Muscle layer of colon (tissue), 2 donors: ENCODE measurements at regions not wholly inside any gene's neighbourhood (a gene's known extent, or its start where the extent isn't known, plus 50 kb on each side); places are given as distances from the start of the nearest gene placed in this dataset.

ENCODE experiments used
- H3K27ac ChIP-seq: one replicate; pipeline ENCODE4 v1.7.0; 2013; ENCODE audit warnings: low read depth, mild to moderate bottlenecking, low read length, moderate library complexity
- H3K27me3 ChIP-seq, 2 donors: one replicate each; pipeline ENCODE4 v1.7.0; 2013; ENCODE audit warnings: low read length in 2 of 2, mild to moderate bottlenecking in 2 of 2; ENCODE audit not compliant: insufficient read depth in 2 of 2, control insufficient read depth in 1 of 2
- H3K36me3 ChIP-seq: one replicate; pipeline ENCODE4 v1.7.0; 2013; ENCODE audit warnings: mild to moderate bottlenecking, low read length; ENCODE audit not compliant: insufficient read depth
- H3K4me1 ChIP-seq: one replicate; pipeline ENCODE4 v1.7.0; 2013; ENCODE audit warnings: mild to moderate bottlenecking, low read length; ENCODE audit not compliant: insufficient read depth
- H3K4me3 ChIP-seq, 2 donors: one replicate each; pipeline ENCODE4 v1.7.0; 2013; ENCODE audit warnings: low read length in 2 of 2, low read depth in 1 of 2, mild to moderate bottlenecking in 1 of 2, moderate library complexity in 1 of 2
- H3K9ac ChIP-seq: one replicate; pipeline ENCODE4 v1.7.0; 2013; ENCODE audit warnings: low read length
- H3K9me3 ChIP-seq: one replicate; pipeline ENCODE4 v1.7.0; 2013; ENCODE audit warnings: mild to moderate bottlenecking, low read length
- donor health status: abdominal sarcoma.
- donor health status: Adenocarcinoma of cecum.

DNA sequence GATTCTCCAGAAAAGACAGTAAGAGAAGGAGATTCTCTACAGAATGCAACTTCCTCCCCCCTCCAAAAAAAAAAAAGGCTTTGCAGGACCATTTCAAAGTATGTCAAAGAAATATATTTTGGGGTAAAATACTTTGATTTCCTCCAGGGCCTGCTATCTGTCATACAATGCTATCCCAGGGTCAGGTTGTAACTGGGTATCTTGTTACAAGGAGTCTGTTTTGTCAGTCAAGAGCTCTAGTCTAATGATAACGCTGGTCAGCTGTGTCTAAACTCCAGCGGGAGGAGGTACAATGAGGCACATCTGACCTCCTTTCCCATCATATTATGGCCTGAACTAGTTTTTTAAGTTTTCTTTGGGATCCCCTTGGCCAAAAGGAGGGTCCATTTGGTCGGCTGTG, 408.4 kb upstream of the CDH5 start:
- H3K4me3 ChIP-seq, result no peak overlapping the region
- no peak overlapping the region for H3K9ac ChIP-seq
- no peaks in the 10 kb centered on the region for H3K4me1 ChIP-seq
- no peaks in the 10 kb centered on the region for H3K36me3 ChIP-seq
- H3K27ac ChIP-seq, result no peak overlapping the region
- no peaks in the 10 kb centered on the region for H3K27me3 ChIP-seq
- no peaks in the 10 kb centered on the region for H3K9me3 ChIP-seq

DNA sequence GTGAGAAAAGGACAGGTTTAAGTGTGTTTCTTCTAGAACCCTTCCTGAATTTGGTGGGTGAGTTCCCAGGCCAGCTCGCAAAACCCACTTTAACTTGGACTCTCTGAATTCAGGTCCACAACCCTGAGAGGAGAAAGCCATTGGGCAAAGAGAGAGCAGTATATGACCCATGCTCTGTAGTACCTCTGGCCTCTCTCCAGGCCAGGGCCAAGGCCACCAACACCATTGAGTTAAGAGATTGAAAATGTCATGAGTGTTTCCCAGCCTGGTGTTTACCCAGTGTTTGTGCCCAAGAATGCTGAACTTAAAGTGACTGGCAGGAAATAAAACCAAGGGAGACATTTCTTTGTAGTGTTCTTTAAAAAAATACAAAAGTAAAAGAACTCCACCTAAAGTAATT, 410.4 kb upstream of the CDH5 start:
- Histone ChIP-seq H3K27ac (no peak overlapping the region), H3K27me3 (no peaks in the 10 kb centered on the region), H3K9ac (no peak overlapping the region), H3K9me3 (no peaks in the 10 kb centered on the region), H3K4me1 (no peaks in the 10 kb centered on the region), H3K36me3 (no peaks in the 10 kb centered on the region), H3K4me3 (no peak overlapping the region)

GRCh38 chr16:65954446-65954845, 412.0 kb upstream of the CDH5 start:
- H3K36me3 ChIP-seq, result no peaks in the 10 kb centered on the region
- no peaks in the 10 kb centered on the region for H3K4me1 ChIP-seq
- no peaks in the 10 kb centered on the region for H3K27me3 ChIP-seq
- H3K9ac ChIP-seq, result no peak overlapping the region
- H3K27ac ChIP-seq, result no peak overlapping the region
- no peak overlapping the region for H3K4me3 ChIP-seq
- H3K9me3 ChIP-seq, result no peaks in the 10 kb centered on the region

DNA sequence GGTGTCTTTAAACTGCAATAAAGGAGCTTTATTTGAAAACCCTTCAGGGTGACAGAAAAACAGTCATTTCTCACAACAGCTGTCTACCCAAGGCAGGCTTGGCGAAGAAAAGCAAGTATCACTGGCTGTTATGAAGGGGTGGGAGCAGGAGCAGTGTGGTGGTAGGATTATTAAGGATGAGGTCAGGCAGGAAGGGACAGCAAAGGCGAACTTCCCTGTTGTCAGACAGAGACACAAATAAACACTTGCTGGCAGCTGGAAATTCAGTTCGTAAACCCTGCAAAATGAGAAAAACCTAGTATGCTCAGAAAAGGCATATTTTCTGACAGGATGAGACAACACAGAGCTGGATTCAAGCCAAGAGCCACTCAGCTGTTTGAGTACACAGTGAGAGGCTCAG, 416.3 kb upstream of the CDH5 start:
- no peaks in the 10 kb centered on the region for H3K27me3 ChIP-seq
- no peak overlapping the region for H3K9ac ChIP-seq
- no peak overlapping the region for H3K27ac ChIP-seq
- H3K9me3 ChIP-seq, result no peaks in the 10 kb centered on the region
- no peaks in the 10 kb centered on the region for H3K36me3 ChIP-seq
- H3K4me1 ChIP-seq, result no peaks in the 10 kb centered on the region
- H3K4me3 ChIP-seq, result no peak overlapping the region

DNA sequence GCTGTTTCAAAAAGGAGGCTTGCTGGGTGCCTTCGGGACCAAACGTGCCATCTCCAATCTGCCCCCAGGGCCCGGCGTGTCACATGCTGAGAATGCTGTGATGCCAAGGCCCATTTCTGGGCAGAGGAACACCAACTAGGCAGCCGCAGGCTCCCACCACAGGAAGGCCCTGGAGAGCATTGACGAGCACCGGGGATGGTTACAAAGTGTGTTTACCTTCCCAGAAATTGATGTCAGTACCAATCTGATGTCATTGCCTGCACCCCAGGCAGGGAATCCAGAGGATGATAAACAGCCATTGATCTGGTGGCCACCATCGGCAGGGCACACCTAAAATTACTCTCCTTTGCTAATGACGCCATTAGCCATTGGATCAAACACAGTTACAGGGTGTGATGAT, 418.1 kb upstream of the CDH5 start:
- H3K27me3 ChIP-seq, result no peaks in the 10 kb centered on the region
- no peak overlapping the region for H3K9ac ChIP-seq
- no peak overlapping the region for H3K4me3 ChIP-seq
- H3K27ac ChIP-seq, result no peak overlapping the region
- H3K36me3 ChIP-seq, result no peaks in the 10 kb centered on the region
- no peaks in the 10 kb centered on the region for H3K4me1 ChIP-seq
- no peaks in the 10 kb centered on the region for H3K9me3 ChIP-seq

DNA sequence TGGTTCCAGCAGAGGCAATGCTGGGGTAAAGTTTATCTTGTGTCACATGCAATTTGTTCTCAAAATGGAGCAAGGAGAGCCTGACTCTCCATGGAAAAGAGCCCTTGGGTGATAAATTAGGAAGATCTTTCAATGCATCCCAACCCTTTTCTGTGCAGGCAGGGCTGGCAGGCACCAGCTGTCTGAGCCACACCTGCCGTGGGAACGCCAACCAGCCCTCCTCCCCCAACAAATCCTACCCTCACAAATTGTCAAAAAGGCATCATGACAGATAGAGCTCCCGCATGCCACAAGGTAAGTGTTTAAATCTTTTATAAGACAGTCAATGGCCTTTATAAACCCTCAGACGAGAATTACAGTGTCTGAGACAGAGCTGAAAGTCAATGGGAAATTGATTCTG, 418.5 kb upstream of the CDH5 start:
- Histone ChIP-seq H3K4me1 (no peaks in the 10 kb centered on the region), H3K36me3 (no peaks in the 10 kb centered on the region), H3K27ac (no peak overlapping the region), H3K4me3 (no peak overlapping the region), H3K27me3 (no peaks in the 10 kb centered on the region), H3K9ac (no peak overlapping the region), H3K9me3 (no peaks in the 10 kb centered on the region)

DNA sequence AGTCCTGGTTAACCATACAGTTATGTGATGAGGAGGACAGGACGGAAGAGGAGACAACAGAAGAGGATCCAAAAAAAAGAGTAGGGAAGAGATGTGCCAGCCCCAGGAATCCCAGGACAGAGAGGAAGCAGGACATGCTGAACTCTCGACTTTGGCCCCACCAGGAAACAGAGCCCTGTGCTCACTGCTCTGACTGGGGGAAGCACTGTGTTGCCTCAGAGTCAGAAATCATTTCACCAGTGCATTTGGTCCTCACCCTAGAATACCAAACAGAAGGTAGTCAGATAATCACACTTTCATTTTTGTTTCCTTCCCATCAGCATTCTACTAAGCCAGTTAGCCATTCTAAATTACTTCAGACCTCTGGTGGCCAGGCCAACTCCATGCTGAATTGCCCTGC, 421.0 kb upstream of the CDH5 start:
- H3K36me3 ChIP-seq, result no peaks in the 10 kb centered on the region
- no peak overlapping the region for H3K9ac ChIP-seq
- no peaks in the 10 kb centered on the region for H3K27me3 ChIP-seq
- H3K27ac ChIP-seq, result no peak overlapping the region
- no peaks in the 10 kb centered on the region for H3K4me1 ChIP-seq
- H3K4me3 ChIP-seq, result no peak overlapping the region
- H3K9me3 ChIP-seq, result no peaks in the 10 kb centered on the region

- Histone ChIP-seq H3K27ac (no peak overlapping the region), H3K36me3 (no peaks in the 10 kb centered on the region), H3K27me3 (no peaks in the 10 kb centered on the region), H3K4me3 (no peak overlapping the region), H3K4me1 (no peaks in the 10 kb centered on the region), H3K9me3 (no peaks in the 10 kb centered on the region), H3K9ac (no peak overlapping the region)
Measured at GRCh38 chr16:65944361-65944760, 422.1 kb upstream of the CDH5 start.

- H3K9ac ChIP-seq, result no peak overlapping the region
- H3K4me3 ChIP-seq, result no peak overlapping the region
- H3K27ac ChIP-seq, result no peak overlapping the region
- H3K4me1 ChIP-seq, result no peaks in the 10 kb centered on the region
- H3K36me3 ChIP-seq, result no peaks in the 10 kb centered on the region
- no peaks in the 10 kb centered on the region for H3K27me3 ChIP-seq
- no peaks in the 10 kb centered on the region for H3K9me3 ChIP-seq
Measured at GRCh38 chr16:65940711-65941110, 425.8 kb upstream of the CDH5 start.

DNA sequence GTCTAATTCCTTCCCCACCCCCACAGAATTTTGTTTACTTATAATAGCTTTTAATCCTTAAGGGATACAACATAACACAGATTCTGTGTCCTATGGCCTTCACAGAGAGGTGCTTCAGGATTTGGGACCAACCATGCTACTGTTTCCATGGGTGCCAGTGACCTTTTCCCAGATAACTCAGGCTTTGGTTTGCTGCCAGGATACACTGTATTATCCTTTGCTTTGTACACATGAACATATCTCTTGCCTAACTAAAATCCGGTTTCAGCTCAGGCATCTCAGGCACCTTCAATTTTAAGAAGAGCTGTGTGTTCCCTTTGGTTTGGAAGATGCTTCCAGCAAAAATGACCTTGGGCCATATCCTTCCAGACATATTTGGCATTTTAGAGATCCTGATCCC, 428.4 kb upstream of the CDH5 start:
- H3K9ac ChIP-seq, result no peak overlapping the region
- no peaks in the 10 kb centered on the region for H3K4me1 ChIP-seq
- no peaks in the 10 kb centered on the region for H3K27me3 ChIP-seq
- no peak overlapping the region for H3K27ac ChIP-seq
- no peaks in the 10 kb centered on the region for H3K36me3 ChIP-seq
- H3K9me3 ChIP-seq, result no peaks in the 10 kb centered on the region
- H3K4me3 ChIP-seq, result no peak overlapping the region

DNA sequence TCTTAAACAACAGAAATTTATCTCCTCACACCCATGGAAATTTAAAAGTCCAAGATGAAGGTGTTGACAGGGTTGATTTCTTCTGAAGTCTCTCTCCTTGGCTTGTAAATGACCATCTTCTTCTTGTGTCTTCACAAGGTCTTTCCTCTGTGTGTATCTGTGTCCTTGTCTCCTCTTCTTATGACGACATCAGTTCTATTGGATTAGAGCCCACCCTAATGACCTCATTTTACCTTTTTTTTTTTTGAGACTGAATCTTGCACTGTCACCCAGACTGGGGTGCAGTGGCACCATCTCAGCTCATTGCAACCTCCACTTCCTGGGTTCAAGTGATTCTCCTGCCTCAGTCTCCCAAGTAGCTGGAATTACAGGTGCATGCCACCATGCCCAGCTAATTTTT, 429.0 kb upstream of the CDH5 start:
- no peaks in the 10 kb centered on the region for H3K4me1 ChIP-seq
- H3K4me3 ChIP-seq, result no peak overlapping the region
- no peaks in the 10 kb centered on the region for H3K9me3 ChIP-seq
- H3K9ac ChIP-seq, result no peak overlapping the region
- H3K27me3 ChIP-seq, result no peaks in the 10 kb centered on the region
- H3K36me3 ChIP-seq, result no peaks in the 10 kb centered on the region
- no peak overlapping the region for H3K27ac ChIP-seq

GRCh38 chr16:65936096-65936495, 430.4 kb upstream of the CDH5 start:
- Histone ChIP-seq H3K36me3 (no peaks in the 10 kb centered on the region), H3K4me3 (no peak overlapping the region), H3K27ac (no peak overlapping the region), H3K4me1 (no peaks in the 10 kb centered on the region), H3K9me3 (no peaks in the 10 kb centered on the region), H3K9ac (no peak overlapping the region), H3K27me3 (no peaks in the 10 kb centered on the region)
